COLO829 (cell line): ENCODE measurements at regions not wholly inside any gene's neighbourhood (a gene's known extent, or its start where the extent isn't known, plus 50 kb on each side); places are given as distances from the start of the nearest gene placed in this dataset.

Experiments
- DNase-seq: peaks from one replicate; pipeline ENCODE4 v3.0.0; 2012; ENCODE audit warnings: low spot score

DNA sequence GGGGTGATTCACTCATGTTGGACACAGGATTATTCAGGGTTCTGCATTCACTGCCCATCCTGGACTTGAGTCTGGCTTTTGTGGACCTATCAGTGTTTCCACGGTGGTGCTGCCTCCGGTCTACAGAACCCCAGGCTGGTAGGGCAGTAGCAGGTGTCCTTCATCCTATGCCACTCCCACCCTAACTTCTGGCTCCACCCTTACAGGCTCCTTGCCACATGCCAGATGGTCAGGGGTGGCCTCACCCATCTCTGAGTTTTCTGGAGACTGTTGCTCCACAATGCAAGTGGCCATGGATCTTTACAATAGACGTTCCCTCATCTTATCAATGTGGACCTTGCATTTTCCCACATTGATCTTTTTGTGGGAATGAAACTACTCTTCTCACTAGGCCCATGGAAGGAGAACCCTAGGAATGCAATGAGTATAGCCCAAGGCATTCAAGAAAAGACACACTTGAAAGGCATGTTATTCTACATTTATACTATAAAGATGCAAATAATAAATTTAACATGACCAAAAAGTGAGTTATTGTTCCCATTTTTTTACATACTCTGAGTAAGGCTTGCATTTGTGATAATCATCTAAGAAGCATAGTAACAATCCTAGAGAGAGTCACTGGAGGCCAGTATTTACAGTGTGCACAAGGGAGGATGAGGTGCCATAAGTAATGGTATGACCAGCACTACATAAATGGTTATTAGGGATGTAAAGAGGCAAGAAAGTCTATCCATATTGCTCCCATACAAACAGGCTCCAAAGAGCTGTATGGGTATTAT lies 57.4 kb upstream of the ADO start:
- DNase-seq: no peak

DNA sequence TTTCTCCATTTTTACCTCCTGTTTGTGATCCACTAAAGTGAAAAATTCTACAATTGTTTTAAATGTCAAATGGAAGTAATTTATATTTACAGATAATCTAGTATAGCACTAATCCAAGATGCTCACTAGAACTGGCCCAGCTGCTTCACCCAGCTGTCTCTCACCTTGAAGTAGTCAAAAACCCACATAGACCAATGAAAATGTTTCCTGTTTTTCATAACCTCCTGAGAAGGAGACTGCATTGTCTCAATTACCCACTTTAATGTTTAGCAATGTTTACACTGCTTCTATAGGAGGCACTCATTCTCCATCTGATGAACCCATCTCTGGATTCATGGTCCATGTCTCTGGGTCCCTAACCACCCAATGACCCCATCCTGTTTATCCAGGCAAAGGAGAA lies 56.1 kb upstream of the ADO start:
- DNase-seq: no peak

DNA sequence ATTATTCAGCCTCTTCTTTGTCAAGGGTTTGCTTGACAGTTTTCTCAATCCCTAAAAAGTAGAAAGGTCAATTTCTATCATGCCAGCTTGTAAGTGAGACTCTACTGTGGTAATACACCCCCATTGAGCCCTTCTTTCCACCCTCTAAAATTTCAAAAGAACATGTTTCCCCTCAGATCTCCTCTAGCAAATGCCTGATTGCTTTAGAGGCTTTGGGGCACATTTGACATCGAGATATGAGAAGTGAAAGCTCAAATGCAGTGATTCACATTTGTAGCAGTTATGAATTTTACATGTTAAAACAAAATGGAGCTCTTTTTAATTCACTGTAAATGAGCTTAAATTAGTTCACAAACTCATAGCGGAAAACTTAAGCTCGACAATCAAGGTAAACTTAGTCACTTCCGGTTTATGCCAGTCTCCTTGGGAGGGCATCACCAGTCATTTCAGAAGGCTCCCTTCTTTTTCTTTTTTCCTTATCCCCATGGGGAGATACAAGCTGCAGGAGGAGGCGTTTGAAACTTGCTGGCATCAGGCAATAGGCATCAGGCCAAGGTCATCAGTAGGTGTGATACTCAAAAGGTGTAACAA lies 55.3 kb upstream of the ADO start:
- no peak for DNase-seq
